ENCODE measurements at regions not wholly inside any gene's neighbourhood (a gene's known extent, or its start where the extent isn't known, plus 50 kb on each side); places are given as distances from the start of the nearest gene placed in this dataset.

DNA sequence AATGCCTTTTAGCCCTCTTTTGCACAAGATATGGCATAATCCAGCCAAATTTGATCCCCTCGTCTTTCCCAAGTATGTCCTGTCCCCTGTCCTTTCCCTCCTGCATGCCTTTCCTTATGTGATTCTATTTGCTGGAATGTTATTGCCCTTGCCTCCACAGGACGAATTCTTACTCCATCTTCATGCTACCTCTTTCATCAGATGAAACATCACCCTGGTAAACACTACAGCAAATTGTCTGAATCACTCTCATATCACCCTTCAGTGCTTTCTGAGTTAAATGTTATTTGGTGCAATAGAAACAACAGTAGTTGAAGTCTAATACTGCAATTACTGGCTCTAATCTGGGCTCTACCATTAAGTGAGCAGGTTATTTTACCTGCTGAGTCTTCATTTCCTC lies 52.2 kb upstream of the FAT1 start:
- H3K27me3 ChIP-seq, result no peaks in the 10 kb centered on the region
- TF ChIP-seq, protein P1, sequence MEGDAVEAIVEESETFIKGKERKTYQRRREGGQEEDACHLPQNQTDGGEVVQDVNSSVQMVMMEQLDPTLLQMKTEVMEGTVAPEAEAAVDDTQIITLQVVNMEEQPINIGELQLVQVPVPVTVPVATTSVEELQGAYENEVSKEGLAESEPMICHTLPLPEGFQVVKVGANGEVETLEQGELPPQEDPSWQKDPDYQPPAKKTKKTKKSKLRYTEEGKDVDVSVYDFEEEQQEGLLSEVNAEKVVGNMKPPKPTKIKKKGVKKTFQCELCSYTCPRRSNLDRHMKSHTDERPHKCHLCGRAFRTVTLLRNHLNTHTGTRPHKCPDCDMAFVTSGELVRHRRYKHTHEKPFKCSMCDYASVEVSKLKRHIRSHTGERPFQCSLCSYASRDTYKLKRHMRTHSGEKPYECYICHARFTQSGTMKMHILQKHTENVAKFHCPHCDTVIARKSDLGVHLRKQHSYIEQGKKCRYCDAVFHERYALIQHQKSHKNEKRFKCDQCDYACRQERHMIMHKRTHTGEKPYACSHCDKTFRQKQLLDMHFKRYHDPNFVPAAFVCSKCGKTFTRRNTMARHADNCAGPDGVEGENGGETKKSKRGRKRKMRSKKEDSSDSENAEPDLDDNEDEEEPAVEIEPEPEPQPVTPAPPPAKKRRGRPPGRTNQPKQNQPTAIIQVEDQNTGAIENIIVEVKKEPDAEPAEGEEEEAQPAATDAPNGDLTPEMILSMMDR (IDR thresholded peaks at IDR 0.05), result no peak
- H3K9me3 ChIP-seq, result no peaks in the 10 kb centered on the region

DNA sequence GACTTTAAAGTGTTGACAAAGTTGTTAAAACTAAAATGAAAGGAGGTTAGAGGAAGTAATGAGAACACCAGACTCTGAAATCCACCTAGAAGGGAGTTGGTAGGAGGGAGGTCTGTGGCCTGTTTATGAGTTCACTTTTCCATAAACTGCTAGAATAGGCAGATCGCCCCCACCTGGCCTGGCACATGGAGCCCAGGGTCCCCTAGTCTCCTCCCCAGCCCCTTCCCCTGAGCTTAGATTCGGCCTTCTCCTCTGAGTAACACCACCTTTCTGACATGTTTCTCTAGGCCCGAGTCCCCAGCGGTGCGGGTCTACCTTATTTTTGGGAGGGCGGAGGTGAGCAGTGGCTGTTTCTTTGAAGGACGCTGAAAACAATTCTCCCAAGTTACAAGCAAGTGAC lies 54.5 kb upstream of the FAT1 start:
- Histone ChIP-seq H3K36me3 (no peaks in the 10 kb centered on the region), H3K27ac (no peak overlapping the region), H3K27me3 (no peaks in the 10 kb centered on the region), H3K4me3 (no peak overlapping the region), H3K9me3 (no peaks in the 10 kb centered on the region), H3K4me1 (no peaks in the 10 kb centered on the region)
- no peak for DNase-seq (ENCODE audit: low spot score in 2 of 2)
- intact Hi-C loops (cut with DNase I), result no loop called here
- TF ChIP-seq, protein P1 (IDR thresholded peaks at IDR 0.05), result no peak

More for the DNA sequence above, 52.2 kb upstream of the FAT1 start:
- Histone ChIP-seq H3K4me3 (no peak overlapping the region), H3K27ac (no peak overlapping the region), H3K36me3 (no peaks in the 10 kb centered on the region), H3K4me1 (no peaks in the 10 kb centered on the region)
- DNase-seq (ENCODE audit: low spot score in 2 of 2), result no peak
- intact Hi-C loops (cut with DNase I), result no loop called here

- TF ChIP-seq, protein P1 (IDR thresholded peaks at IDR 0.05), result no peak
- intact Hi-C loops (cut with DNase I), result no loop called here
- no peak for DNase-seq (ENCODE audit: low spot score in 2 of 2)
These were observed 56.8 kb upstream of the FAT1 start for GRCh38 chr4:186780291-186781031.

DNA sequence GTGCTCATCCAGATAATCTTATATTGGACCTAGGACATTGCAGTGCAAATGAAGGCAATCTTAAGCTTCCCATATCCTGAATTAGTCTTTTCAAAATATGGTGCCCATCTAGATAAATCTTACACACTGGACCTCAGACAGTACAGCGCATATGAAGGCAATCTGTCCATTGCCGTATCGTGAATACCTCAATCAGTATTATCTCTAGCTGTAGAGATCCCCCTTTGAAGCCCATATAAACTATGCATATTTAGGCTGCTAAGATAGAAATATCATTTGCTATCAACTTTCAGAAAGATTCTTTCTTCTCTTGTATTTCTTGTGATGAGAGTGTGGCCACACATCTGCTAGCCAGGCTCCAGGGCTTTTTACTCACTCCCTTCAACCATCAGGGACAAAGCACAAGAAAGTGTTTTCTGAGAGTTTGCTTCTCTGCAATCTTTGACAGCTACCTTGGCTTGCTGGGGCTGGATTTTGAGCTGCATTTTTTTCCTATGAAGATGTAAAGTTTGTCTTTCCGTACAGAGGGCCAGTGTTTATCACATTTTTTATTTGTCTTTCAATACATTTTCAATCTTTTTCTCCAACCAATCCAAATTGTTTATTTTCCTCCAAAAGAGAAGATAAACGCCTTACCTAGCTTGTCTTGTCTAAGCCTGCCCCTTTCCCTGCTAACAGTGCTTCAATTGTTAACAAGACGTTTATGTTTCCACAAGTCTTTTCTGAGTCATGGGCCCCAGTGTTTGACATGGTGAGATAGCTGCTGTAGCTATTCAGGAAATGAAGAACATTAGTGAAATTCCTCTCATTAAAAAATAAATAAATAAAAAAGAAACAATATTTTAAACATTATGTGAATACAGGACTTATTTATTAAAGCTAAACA lies 57.6 kb upstream of the FAT1 start:
- Histone ChIP-seq H3K27me3 (no peaks in the 10 kb centered on the region), H3K9me3 (no peaks in the 10 kb centered on the region), H3K4me3 (no peak overlapping the region), H3K27ac (no peak overlapping the region), H3K36me3 (no peaks in the 10 kb centered on the region), H3K4me1 (no peaks in the 10 kb centered on the region)
- TF ChIP-seq, protein P1 (IDR thresholded peaks at IDR 0.05), result no peak
- intact Hi-C loops (cut with DNase I), result no loop called here
- DNase-seq (ENCODE audit: low spot score in 2 of 2), result no peak

More at GRCh38 chr4:186780291-186781031, 56.8 kb upstream of the FAT1 start:
- Histone ChIP-seq H3K27me3 (no peaks in the 10 kb centered on the region), H3K4me3 (no peak overlapping the region), H3K4me1 (no peaks in the 10 kb centered on the region), H3K27ac (no peak overlapping the region), H3K9me3 (no peaks in the 10 kb centered on the region), H3K36me3 (no peaks in the 10 kb centered on the region)

GRCh38 chr4:186782302-186782701 lies 58.6 kb upstream of the FAT1 start:
- DNase-seq (ENCODE audit: low spot score in 2 of 2), result no peak
- H3K4me3 ChIP-seq, result no peak overlapping the region
- no peak overlapping the region for H3K27ac ChIP-seq
- H3K4me1 ChIP-seq, result no peaks in the 10 kb centered on the region
- intact Hi-C loops (cut with DNase I), result no loop called here
- no peaks in the 10 kb centered on the region for H3K27me3 ChIP-seq
- H3K36me3 ChIP-seq, result no peaks in the 10 kb centered on the region
- H3K9me3 ChIP-seq, result no peaks in the 10 kb centered on the region
- TF ChIP-seq, protein P1 (IDR thresholded peaks at IDR 0.05), result no peak

Data from ascending aorta (tissue), 2 donors.